ENCODE measurements at regions not wholly inside any gene's neighbourhood (a gene's known extent, or its start where the extent isn't known, plus 50 kb on each side); places are given as distances from the start of the nearest gene placed in this dataset.

GRCh38 chr10:78433076-78433595, 399.5 kb downstream of the RPS24 start:
- TF ChIP-seq YY1 (IDR thresholded peaks at IDR 0.05; ENCODE audit: insufficient read depth, insufficient read length) = no peak
- no peak for TF ChIP-seq ZNF274 (IDR thresholded peaks at IDR 0.05; ENCODE audit: low read depth, low read length)
